ENCODE measurements at regions not wholly inside any gene's neighbourhood (a gene's known extent, or its start where the extent isn't known, plus 50 kb on each side); places are given as distances from the start of the nearest gene placed in this dataset.

DNA sequence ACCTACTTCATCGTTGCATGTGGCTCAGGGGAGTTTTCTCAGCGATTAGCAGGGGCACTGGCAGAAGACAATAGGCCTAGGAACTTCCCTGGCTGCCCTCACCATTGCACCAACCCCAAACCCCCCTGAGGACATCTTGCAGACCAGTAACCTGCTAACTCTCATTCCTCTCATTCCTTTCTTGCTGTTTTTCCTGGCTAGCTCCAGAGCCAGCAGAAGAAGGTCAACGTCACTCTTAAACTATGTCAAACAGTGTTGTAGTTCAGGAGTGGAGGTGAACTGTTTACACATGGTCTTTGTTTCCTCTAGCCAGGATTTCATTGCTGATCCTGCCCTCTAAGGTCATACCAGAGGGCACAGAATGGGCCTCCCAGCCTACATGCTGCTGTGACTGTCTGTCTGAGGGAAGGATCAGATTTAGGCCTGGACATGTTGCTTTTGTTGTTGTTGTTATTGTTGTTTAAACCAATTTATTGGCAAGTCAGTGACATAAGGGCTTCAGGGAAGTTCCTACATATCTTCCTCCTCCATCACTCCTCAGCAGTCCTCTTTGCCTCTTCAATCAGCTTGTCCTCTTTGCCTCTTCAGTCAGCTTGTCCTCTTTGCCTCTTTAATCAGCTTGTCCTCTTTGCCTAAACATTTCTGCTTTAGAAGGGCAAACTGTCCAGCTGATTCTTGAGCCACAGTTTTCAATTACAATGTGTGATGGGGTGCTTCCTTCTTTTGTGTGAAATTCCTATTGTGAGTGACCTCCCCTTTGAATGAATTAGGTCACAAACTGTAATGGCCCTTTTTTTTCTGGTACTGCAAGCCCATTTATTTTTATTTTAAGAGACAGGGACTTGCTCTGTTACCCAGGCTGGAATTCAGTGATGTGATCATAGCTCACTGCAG, 471.9 kb upstream of the TNP1 start:
- ChIA-PET POLR2A (no interaction called here), CTCF (interaction anchor here (0.6 kb wide), 1 partner anchor 36 kb away, joined by 3 read pairs; no protein-coding TSS in a partner anchor)
- no peak for DNase-seq (ENCODE audit: extremely low spot score)
- TF ChIP-seq PKNOX1 (IDR thresholded peaks at IDR 0.05) (no peak), ARNT (IDR thresholded peaks at IDR 0.05) (no peak), ELF4 (IDR thresholded peaks at IDR 0.05) (no peak), SUZ12 (IDR thresholded peaks at IDR 0.05) (no peak), CTBP1 (IDR thresholded peaks at IDR 0.05; ENCODE audit: borderline replicate concordance) (no peak), NFRKB (IDR thresholded peaks at IDR 0.05) (no peak), LEF1 (IDR thresholded peaks at IDR 0.05; ENCODE audit: borderline replicate concordance) (no peak), HDGF (IDR thresholded peaks at IDR 0.05; ENCODE audit: borderline replicate concordance) (no peak), FOXK2 (IDR thresholded peaks at IDR 0.05) (no peak), FOXM1 (IDR thresholded peaks at IDR 0.05; ENCODE audit: borderline replicate concordance) (no peak)

DNA sequence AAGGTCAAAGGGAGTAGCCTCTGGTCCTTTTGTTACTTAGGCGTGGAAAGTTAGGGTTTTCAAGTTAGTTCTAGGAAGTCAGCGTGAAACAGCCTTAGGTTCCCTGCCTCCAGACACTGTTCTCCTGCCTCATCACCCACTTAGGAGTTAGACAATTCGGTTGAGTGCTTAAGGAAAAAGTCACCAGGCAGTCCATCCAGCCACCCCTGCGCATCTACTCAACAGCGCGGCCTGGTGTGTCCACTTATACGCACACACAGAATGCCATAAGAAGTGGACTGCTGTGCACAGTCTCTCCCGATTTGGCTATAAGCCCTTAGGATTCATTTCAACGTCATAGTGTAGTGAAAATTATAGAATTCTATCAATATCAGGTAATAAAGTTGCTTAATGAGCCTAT, 470.8 kb upstream of the TNP1 start:
- ChIA-PET CTCF (no interaction called here), POLR2A (no interaction called here)
- no peak for DNase-seq (ENCODE audit: extremely low spot score)
- TF ChIP-seq TARDBP (IDR thresholded peaks at IDR 0.05) (no peak), NFRKB (IDR thresholded peaks at IDR 0.05) (no peak), BHLHE40 (IDR thresholded peaks at IDR 0.05; ENCODE audit: borderline replicate concordance) (no peak), LEF1 (IDR thresholded peaks at IDR 0.05; ENCODE audit: borderline replicate concordance) (no peak), ARNT (IDR thresholded peaks at IDR 0.05) (no peak), L3MBTL2 (conservative IDR thresholded peaks at IDR 0.05) (no peak), CTBP1 (IDR thresholded peaks at IDR 0.05; ENCODE audit: borderline replicate concordance) (no peak), FOXA1 (IDR thresholded peaks at IDR 0.05) (no peak), FOXK2 (IDR thresholded peaks at IDR 0.05) (no peak), ELF4 (IDR thresholded peaks at IDR 0.05) (no peak), SP1 (IDR thresholded peaks at IDR 0.05) (no peak), ZNF384 (IDR thresholded peaks at IDR 0.05) (no peak), SUZ12 (IDR thresholded peaks at IDR 0.05) (no peak), PKNOX1 (IDR thresholded peaks at IDR 0.05) (no peak), HDGF (IDR thresholded peaks at IDR 0.05; ENCODE audit: borderline replicate concordance) (no peak)

- CTCF ChIA-PET = no interaction called here
- POLR2A ChIA-PET = no interaction called here
- TF ChIP-seq SP1 (IDR thresholded peaks at IDR 0.05) (no peak), LEF1 (IDR thresholded peaks at IDR 0.05; ENCODE audit: borderline replicate concordance) (no peak), NFRKB (IDR thresholded peaks at IDR 0.05) (no peak), PKNOX1 (IDR thresholded peaks at IDR 0.05) (no peak), CTBP1 (IDR thresholded peaks at IDR 0.05; ENCODE audit: borderline replicate concordance) (no peak), FOXK2 (IDR thresholded peaks at IDR 0.05) (no peak), SUZ12 (IDR thresholded peaks at IDR 0.05) (no peak), BHLHE40 (IDR thresholded peaks at IDR 0.05; ENCODE audit: borderline replicate concordance) (no peak), FOXA1 (IDR thresholded peaks at IDR 0.05) (no peak), ELF4 (IDR thresholded peaks at IDR 0.05) (no peak), ZNF384 (IDR thresholded peaks at IDR 0.05) (no peak), TARDBP (IDR thresholded peaks at IDR 0.05) (no peak), FOXM1 (IDR thresholded peaks at IDR 0.05; ENCODE audit: borderline replicate concordance) (no peak), ARNT (IDR thresholded peaks at IDR 0.05) (no peak), L3MBTL2 (conservative IDR thresholded peaks at IDR 0.05) (no peak), HDGF (IDR thresholded peaks at IDR 0.05; ENCODE audit: borderline replicate concordance) (no peak)
- no peak for DNase-seq (ENCODE audit: extremely low spot score)
Observed at GRCh38 chr2:217329023-217329431, 469.2 kb upstream of the TNP1 start.

DNA sequence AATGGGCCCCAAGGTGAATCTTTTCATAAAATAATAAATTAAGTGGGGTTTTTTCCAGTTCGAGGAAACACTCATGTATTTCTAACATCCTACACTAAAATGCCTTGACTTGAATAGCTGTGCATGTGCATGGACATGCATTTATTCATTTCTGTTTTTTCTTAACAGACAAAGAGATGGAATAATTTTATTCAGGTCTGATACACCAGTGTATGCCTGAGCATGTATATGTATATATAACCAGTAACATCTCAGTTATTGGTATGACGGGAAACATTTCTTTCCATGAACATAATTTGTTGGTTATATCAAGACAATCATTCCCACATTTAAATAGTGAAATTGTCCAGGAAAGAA, 468.7 kb upstream of the TNP1 start:
- no peak for DNase-seq (ENCODE audit: extremely low spot score)
- POLR2A ChIA-PET = no interaction called here
- CTCF ChIA-PET = interaction anchor here (0.5 kb wide), 1 partner anchor 469 kb away, joined by 3 read pairs; no protein-coding TSS in a partner anchor
- TF ChIP-seq LEF1 (IDR thresholded peaks at IDR 0.05; ENCODE audit: borderline replicate concordance) (no peak), PKNOX1 (IDR thresholded peaks at IDR 0.05) (no peak), BHLHE40 (IDR thresholded peaks at IDR 0.05; ENCODE audit: borderline replicate concordance) (no peak), TARDBP (IDR thresholded peaks at IDR 0.05) (no peak), ZNF384 (IDR thresholded peaks at IDR 0.05) (no peak), NFRKB (IDR thresholded peaks at IDR 0.05) (no peak), SUZ12 (IDR thresholded peaks at IDR 0.05) (no peak), L3MBTL2 (conservative IDR thresholded peaks at IDR 0.05) (no peak), HDGF (IDR thresholded peaks at IDR 0.05; ENCODE audit: borderline replicate concordance) (no peak), FOXM1 (IDR thresholded peaks at IDR 0.05; ENCODE audit: borderline replicate concordance) (no peak), SP1 (IDR thresholded peaks at IDR 0.05) (no peak), ARNT (IDR thresholded peaks at IDR 0.05) (no peak), CTBP1 (IDR thresholded peaks at IDR 0.05; ENCODE audit: borderline replicate concordance) (no peak), FOXA1 (IDR thresholded peaks at IDR 0.05) (no peak), ELF4 (IDR thresholded peaks at IDR 0.05) (no peak), FOXK2 (IDR thresholded peaks at IDR 0.05) (no peak)

All from HEK293T (cell line).